ENCODE measurements at regions not wholly inside any gene's neighbourhood (a gene's known extent, or its start where the extent isn't known, plus 50 kb on each side); places are given as distances from the start of the nearest gene placed in this dataset.
"Not testable (repeated sequence)": the region's sequence is repeated elsewhere in the genome, so short reads cannot be mapped to it uniquely, and the experiment has no call there.

DNA sequence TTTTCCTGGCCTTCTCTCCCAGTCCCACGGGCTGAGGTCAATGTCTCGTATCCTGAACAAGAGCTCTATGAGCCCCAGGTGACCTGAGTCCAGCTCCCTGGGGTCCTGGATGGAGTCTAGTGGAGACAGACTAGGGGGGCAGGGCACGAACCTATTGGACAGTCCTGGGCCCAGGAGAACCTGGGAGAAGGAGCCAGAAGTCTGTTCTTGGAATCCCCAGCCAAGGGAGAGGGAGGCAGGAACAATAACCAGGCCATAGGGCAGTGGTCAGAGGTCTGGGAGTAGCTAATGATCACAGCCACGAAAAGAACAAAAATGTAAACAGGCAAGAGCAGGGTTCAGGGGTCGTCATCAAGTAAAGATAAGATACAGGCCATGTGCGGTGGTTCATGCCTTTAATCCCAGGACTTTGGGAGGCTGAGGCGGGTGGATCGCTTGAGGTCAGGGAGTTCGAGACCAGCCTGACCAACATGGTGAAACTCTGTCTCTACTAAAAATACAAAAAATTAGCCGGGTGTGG, 60.8 kb downstream of the COPRS start:
- Mint-ChIP-seq H3K27ac (no peak overlapping the region), H3K4me1 (no peaks in the 10 kb centered on the region), H3K27me3 (ENCODE audit: low read depth) (no peaks in the 10 kb centered on the region), H3K9me3 (no peaks in the 10 kb centered on the region), H3K36me3 (no peaks in the 10 kb centered on the region), H3K4me3 (no peak overlapping the region)
- no peak for TF ChIP-seq ZNF219 (CRISPR knock-in tag; IDR thresholded peaks at IDR 0.05; ENCODE audit: borderline replicate concordance)
- no peak for TF ChIP-seq E2F1 (CRISPR knock-in tag; IDR thresholded peaks at IDR 0.05)
- TF ChIP-seq ZNF121 (CRISPR knock-in tag; IDR thresholded peaks at IDR 0.05) = no peak
- no peak for TF ChIP-seq MAX (CRISPR knock-in tag; IDR thresholded peaks at IDR 0.05)
- no peak for TF ChIP-seq EMX1 (CRISPR knock-in tag; IDR thresholded peaks at IDR 0.05)
- TF ChIP-seq USF1 (CRISPR knock-in tag; IDR thresholded peaks at IDR 0.05) = no peak
- no peak for TF ChIP-seq SP1 (CRISPR knock-in tag; conservative IDR thresholded peaks at IDR 0.05)
- no peak for TF ChIP-seq E2F5 (CRISPR knock-in tag; IDR thresholded peaks at IDR 0.05)
- TF ChIP-seq MYBL2 (CRISPR knock-in tag; IDR thresholded peaks at IDR 0.05) = no peak
- no peak for TF ChIP-seq ZSCAN18 (CRISPR knock-in tag; IDR thresholded peaks at IDR 0.05)
- TF ChIP-seq ZNF423 (CRISPR knock-in tag; IDR thresholded peaks at IDR 0.05) = no peak
- ATAC-seq (no peak), DNase-seq (ENCODE audit: low spot score) (no peak)
- ChIA-PET POLR2A (no interaction called here), CTCF (interaction anchor here (0.9 to 1.0 kb wide), 2 partner anchors 44 to 50 kb away, joined by 4 to 7 read pairs; no protein-coding TSS in a partner anchor)

DNA sequence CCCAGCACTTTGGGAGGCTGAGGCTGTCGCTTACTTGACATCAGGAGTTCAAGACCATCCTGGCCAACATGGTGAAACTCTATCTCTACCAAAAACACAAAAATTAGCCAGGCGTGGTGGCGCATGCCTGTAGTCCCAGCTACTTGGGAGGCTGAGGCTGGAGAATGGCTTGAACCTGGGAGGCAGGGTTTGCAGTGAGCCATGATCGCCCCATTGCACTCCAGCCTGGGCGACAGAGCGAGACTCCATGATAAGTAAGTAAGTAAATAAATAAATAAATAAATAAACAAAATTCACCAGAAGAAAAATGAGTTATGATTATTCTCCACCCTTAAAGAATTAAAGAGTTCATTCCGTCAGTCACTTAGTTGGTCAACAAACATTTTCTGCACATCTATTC, 63.1 kb downstream of the COPRS start:
- H3K36me3 Mint-ChIP-seq; H3K4me3 Mint-ChIP-seq; POLR2A ChIA-PET; H3K9me3 Mint-ChIP-seq; CTCF ChIA-PET; DNase-seq (ENCODE audit: low spot score); H3K27me3 Mint-ChIP-seq (ENCODE audit: low read depth); H3K27ac Mint-ChIP-seq; ATAC-seq; H3K4me1 Mint-ChIP-seq: not testable (repeated sequence)

DNA sequence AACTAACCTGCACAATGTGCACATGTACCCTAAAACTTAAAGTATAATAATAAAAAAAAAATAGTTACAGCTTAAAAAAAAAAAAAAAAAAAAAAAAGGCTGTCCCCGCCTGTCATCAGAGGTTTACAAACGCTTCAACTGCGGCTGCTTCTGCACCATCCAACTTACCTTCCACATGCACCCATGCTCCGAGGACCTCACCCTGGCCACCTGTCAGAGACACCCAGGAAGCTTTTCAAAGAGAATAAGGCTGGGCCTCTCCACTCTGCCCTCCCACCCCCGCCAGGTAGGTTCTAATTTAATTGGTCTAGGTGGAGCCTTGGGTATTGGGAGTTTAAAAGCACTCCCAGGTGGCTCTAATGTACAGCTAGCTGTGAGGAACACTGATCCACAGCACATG, 64.9 kb downstream of the COPRS start:
- no peak for ATAC-seq
- ChIA-PET CTCF (interaction anchor here (0.8 kb wide), 1 partner anchor 48 kb away, joined by 3 read pairs; no protein-coding TSS in a partner anchor), POLR2A (interaction anchor here (0.5 kb wide), 1 partner anchor 28 kb away, joined by 3 read pairs; no protein-coding TSS in a partner anchor)
- Mint-ChIP-seq H3K36me3 (no peaks in the 10 kb centered on the region), H3K4me1 (no peaks in the 10 kb centered on the region), H3K4me3 (no peak overlapping the region), H3K9me3 (no peaks in the 10 kb centered on the region), H3K27me3 (ENCODE audit: low read depth) (no peaks in the 10 kb centered on the region; the same call in 1 of the 2 replicates), H3K27ac (no peak overlapping the region)
- DNase-seq (ENCODE audit: low spot score) = no peak
- TF ChIP-seq TP53 (CRISPR knock-in tag; IDR thresholded peaks at IDR 0.05) (no peak), ZNF671 (CRISPR knock-in tag; IDR thresholded peaks at IDR 0.05) (no peak), USF1 (CRISPR knock-in tag; IDR thresholded peaks at IDR 0.05) (no peak), ZNF396 (CRISPR knock-in tag; IDR thresholded peaks at IDR 0.05; ENCODE audit: borderline replicate concordance) (no peak), E2F5 (CRISPR knock-in tag; IDR thresholded peaks at IDR 0.05) (no peak), ZNF532 (CRISPR knock-in tag; IDR thresholded peaks at IDR 0.05; ENCODE audit: borderline replicate concordance) (no peak), ZNF232 (CRISPR knock-in tag; IDR thresholded peaks at IDR 0.05) (no peak), NFATC4 (CRISPR knock-in tag; IDR thresholded peaks at IDR 0.05) (no peak)
- TF ChIP-seq, protein P1, sequence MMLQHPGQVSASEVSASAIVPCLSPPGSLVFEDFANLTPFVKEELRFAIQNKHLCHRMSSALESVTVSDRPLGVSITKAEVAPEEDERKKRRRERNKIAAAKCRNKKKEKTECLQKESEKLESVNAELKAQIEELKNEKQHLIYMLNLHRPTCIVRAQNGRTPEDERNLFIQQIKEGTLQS (CRISPR knock-in tag; conservative IDR thresholded peaks at IDR 0.05) = no peak
- TF ChIP-seq, protein P2, sequence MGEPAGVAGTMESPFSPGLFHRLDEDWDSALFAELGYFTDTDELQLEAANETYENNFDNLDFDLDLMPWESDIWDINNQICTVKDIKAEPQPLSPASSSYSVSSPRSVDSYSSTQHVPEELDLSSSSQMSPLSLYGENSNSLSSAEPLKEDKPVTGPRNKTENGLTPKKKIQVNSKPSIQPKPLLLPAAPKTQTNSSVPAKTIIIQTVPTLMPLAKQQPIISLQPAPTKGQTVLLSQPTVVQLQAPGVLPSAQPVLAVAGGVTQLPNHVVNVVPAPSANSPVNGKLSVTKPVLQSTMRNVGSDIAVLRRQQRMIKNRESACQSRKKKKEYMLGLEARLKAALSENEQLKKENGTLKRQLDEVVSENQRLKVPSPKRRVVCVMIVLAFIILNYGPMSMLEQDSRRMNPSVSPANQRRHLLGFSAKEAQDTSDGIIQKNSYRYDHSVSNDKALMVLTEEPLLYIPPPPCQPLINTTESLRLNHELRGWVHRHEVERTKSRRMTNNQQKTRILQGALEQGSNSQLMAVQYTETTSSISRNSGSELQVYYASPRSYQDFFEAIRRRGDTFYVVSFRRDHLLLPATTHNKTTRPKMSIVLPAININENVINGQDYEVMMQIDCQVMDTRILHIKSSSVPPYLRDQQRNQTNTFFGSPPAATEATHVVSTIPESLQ (CRISPR knock-in tag; IDR thresholded peaks at IDR 0.05) = no peak

Data from WTC11 (cell line).